K562 (cell line): ENCODE measurements at regions not wholly inside any gene's neighbourhood (a gene's known extent, or its start where the extent isn't known, plus 50 kb on each side); places are given as distances from the start of the nearest gene placed in this dataset.

Experiments
- CBX1 ChIP-seq: sonication (generic); IDR thresholded peaks from 2 replicates; pipeline ENCODE4 v1.6.1; 2016; ENCODE audit warnings: antibody characterized with exemption, low read depth, mild to moderate bottlenecking
- SP2 ChIP-seq: IDR thresholded peaks from 2 replicates; pipeline ENCODE4 v1.6.1; 2011; ENCODE audit warnings: mild to moderate bottlenecking, low read depth, low read length, moderate library complexity; ENCODE audit not compliant: poor library complexity, severe bottlenecking; ENCODE audit errors: extremely low read depth
- TAF9B ChIP-seq: fragments of 450-650 bp; IDR thresholded peaks from 2 replicates; pipeline ENCODE4 v1.6.1; 2018; ENCODE audit warnings: mild to moderate bottlenecking; ENCODE audit not compliant: partially characterized antibody

DNA sequence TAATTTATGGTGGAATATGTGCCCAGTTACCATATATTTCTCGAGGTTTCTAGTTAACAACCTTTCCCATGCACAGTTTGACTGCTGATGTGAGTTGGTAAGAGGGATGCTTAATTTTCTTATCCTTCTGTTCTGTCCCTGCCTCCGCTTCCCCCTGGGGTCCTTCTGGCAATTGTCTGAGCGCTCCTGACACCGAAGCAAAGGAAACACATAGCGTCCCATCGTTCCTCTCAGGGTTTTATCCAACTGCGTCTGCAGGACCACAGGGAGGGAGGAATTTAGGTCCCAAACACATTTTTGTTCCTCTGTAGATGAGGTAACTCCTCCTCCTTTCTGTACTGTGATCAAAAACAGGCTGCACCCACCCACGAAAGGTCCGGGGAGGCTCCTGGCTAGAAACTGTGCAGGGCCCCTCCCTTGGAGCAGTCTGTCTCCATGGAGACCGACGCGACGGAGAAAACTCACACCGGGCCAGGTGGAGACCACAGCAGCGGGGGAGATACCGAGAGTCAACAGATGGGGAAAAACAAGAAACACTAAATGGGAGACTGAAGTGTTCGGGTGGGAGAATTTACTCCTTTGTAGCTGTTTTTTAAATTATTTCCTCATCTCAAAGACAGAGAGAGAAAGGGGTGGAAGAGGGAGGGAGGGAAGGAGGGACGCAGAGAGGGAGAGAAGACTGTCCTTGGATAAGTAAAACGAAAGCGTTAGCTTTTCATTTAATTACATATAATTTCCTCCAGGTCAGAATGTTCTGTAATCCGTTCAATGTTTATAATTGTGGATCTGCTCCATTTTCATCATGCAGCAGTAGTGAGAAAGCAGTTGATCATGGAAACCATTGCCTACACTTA is 191.8 kb upstream of the NBEA start:
- TF ChIP-seq SP2 (no peak), CBX1 (no peak), TAF9B (no peak)
